ENCODE measurements at regions not wholly inside any gene's neighbourhood (a gene's known extent, or its start where the extent isn't known, plus 50 kb on each side); places are given as distances from the start of the nearest gene placed in this dataset.

DNA sequence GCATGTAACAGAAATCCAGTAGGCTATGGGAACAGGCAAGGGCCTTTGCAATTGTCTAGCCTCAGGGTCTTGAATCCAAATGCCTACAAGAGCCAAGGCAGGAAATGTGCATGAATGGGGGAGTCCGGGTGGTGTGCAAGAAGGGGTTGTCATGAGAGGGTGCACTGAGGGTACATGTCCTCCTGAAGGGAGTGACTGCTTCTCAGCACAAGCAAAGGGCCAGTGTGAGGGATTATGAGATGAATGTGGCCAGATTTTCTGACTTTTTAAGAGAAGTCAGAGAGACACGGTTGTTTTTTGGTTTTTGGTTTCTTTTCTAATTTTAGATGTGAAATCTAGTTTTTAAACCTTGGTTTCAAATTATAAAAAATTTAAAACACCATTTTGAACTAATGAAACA lies 76.5 kb upstream of the LSM6 start:
- no peak for ATAC-seq
- Mint-ChIP-seq H3K27ac (no peak overlapping the region), H3K9me3 (no peaks in the 10 kb centered on the region), H3K4me1 (no peaks in the 10 kb centered on the region), H3K36me3 (ENCODE audit: low read depth) (no peaks in the 10 kb centered on the region), H3K27me3 (peaks cover 5% of the 10 kb centered on the region), H3K4me3 (no peak overlapping the region)
- DNase-seq, result no peak

- Mint-ChIP-seq H3K27ac (no peak overlapping the region), H3K27me3 (peaks cover 5% of the 10 kb centered on the region), H3K4me3 (no peak overlapping the region), H3K9me3 (no peaks in the 10 kb centered on the region), H3K36me3 (ENCODE audit: low read depth) (no peaks in the 10 kb centered on the region), H3K4me1 (no peaks in the 10 kb centered on the region)
- DNase-seq (no peak), ATAC-seq (no peak)
These were observed 77.1 kb upstream of the LSM6 start for GRCh38 chr4:146098397-146098796.

- H3K36me3 Mint-ChIP-seq (ENCODE audit: low read depth), result no peaks in the 10 kb centered on the region
- no peak overlapping the region for H3K27ac Mint-ChIP-seq
- ATAC-seq, result no peak
These were observed 79.1 kb upstream of the LSM6 start for GRCh38 chr4:146096371-146096770.

DNA sequence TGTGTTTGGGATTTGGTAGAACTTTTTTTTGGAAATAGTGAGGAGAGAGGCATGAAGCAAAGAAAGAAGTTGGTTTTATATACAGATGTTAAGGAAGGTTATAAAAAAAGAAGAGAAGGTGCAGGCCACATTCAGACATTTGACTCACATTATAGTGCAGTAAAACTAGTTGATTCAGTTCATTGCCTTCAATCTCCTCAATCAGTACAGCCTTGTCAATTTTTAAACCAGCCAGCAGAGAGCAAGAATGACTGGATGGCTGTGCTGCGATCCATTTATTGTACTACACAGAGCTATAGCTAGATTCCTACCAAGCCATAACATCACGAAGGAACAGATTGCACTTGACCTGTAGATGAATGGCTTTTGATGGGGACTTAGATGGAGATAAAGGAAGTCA lies 79.7 kb upstream of the LSM6 start:
- DNase-seq, result no peak
- no peaks in the 10 kb centered on the region for H3K4me1 Mint-ChIP-seq
- H3K9me3 Mint-ChIP-seq, result no peaks in the 10 kb centered on the region
- H3K4me3 Mint-ChIP-seq, result no peak overlapping the region
- ATAC-seq, result no peak
- no peak overlapping the region for H3K27ac Mint-ChIP-seq
- H3K36me3 Mint-ChIP-seq (ENCODE audit: low read depth), result no peaks in the 10 kb centered on the region
- H3K27me3 Mint-ChIP-seq, result peaks cover 2% of the 10 kb centered on the region

More at GRCh38 chr4:146096371-146096770, 79.1 kb upstream of the LSM6 start:
- Mint-ChIP-seq H3K27me3 (peaks cover 5% of the 10 kb centered on the region), H3K4me3 (no peak overlapping the region), H3K9me3 (no peaks in the 10 kb centered on the region), H3K4me1 (no peaks in the 10 kb centered on the region)
- DNase-seq, result no peak

- ATAC-seq (no peak), DNase-seq (peak; percentile 34)
These were observed 80.3 kb upstream of the LSM6 start for GRCh38 chr4:146095091-146095690.

GRCh38 chr4:146088690-146089089 lies 86.8 kb upstream of the LSM6 start:
- H3K27me3 Mint-ChIP-seq, result peaks cover 3% of the 10 kb centered on the region
- H3K4me1 Mint-ChIP-seq, result no peaks in the 10 kb centered on the region
- DNase-seq (no peak), ATAC-seq (no peak)
- no peaks in the 10 kb centered on the region for H3K9me3 Mint-ChIP-seq
- no peak overlapping the region for H3K4me3 Mint-ChIP-seq
- no peaks in the 10 kb centered on the region for H3K36me3 Mint-ChIP-seq (ENCODE audit: low read depth)
- H3K27ac Mint-ChIP-seq, result no peak overlapping the region

More at GRCh38 chr4:146095091-146095690, 80.3 kb upstream of the LSM6 start:
- no peaks in the 10 kb centered on the region for H3K27me3 Mint-ChIP-seq
- H3K36me3 Mint-ChIP-seq (ENCODE audit: low read depth), result no peaks in the 10 kb centered on the region
- no peaks in the 10 kb centered on the region for H3K4me1 Mint-ChIP-seq
- no peaks in the 10 kb centered on the region for H3K9me3 Mint-ChIP-seq
- no peak overlapping the region for H3K27ac Mint-ChIP-seq
- no peak overlapping the region for H3K4me3 Mint-ChIP-seq

- Mint-ChIP-seq H3K27me3 (peaks cover 3% of the 10 kb centered on the region), H3K9me3 (no peaks in the 10 kb centered on the region), H3K4me3 (no peak overlapping the region), H3K4me1 (no peaks in the 10 kb centered on the region), H3K36me3 (ENCODE audit: low read depth) (no peaks in the 10 kb centered on the region), H3K27ac (no peak overlapping the region)
- no peak for ATAC-seq
- no peak for DNase-seq
These were observed 87.7 kb upstream of the LSM6 start for GRCh38 chr4:146087856-146088255.

- Mint-ChIP-seq H3K4me3 (no peak overlapping the region), H3K27ac (no peak overlapping the region), H3K4me1 (no peaks in the 10 kb centered on the region), H3K36me3 (ENCODE audit: low read depth) (no peaks in the 10 kb centered on the region), H3K27me3 (peaks cover 14% of the 10 kb centered on the region), H3K9me3 (no peaks in the 10 kb centered on the region)
- no peak for DNase-seq
- no peak for ATAC-seq
These were observed 99.4 kb upstream of the LSM6 start for GRCh38 chr4:146076081-146076480.

DNA sequence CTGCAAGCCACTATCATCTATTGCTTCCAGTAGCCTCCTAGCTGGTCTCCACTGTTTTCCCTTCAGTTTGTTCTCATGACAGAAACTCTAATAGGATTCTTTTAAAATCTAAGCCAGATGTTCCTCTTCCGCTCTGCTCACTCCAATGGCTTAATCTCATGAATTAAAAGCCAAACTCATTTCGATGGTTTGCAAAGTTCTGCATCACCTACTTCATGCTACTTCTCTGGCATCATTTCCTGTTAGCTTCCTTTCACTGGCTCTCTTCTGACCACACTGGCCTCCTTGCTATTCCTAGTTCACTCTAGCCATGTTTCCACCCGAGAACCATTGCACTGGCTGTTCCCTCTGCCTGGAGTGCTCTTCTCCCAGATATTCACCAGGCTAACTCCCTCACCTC lies 102.0 kb upstream of the LSM6 start:
- H3K36me3 Mint-ChIP-seq (ENCODE audit: low read depth), result no peaks in the 10 kb centered on the region
- no peak for DNase-seq
- H3K4me1 Mint-ChIP-seq, result no peaks in the 10 kb centered on the region
- H3K9me3 Mint-ChIP-seq, result no peaks in the 10 kb centered on the region
- H3K27ac Mint-ChIP-seq, result no peak overlapping the region
- H3K4me3 Mint-ChIP-seq, result no peak overlapping the region
- H3K27me3 Mint-ChIP-seq, result peaks cover 16% of the 10 kb centered on the region
- ATAC-seq, result no peak

DNA sequence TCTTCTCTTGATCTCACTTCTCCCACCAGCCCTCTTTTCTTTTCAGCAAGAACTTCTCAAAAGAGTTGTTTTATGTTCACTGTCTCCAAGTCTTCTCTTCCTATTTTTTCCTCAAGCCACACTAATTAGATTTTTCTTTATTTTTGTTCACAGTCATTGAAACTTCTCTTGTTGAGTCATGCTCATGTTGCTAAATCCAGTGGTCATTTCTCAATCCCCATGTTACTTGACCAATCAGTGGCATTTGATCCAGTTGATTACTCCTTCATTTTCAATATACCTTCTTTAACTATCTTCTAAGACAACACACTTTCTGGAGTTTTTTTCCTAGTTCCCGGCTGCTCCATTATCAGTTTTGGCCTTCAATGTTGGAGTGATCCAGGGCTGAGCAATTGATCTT lies 103.1 kb upstream of the LSM6 start:
- Mint-ChIP-seq H3K36me3 (ENCODE audit: low read depth) (no peaks in the 10 kb centered on the region), H3K9me3 (no peaks in the 10 kb centered on the region), H3K27ac (no peak overlapping the region), H3K4me3 (no peak overlapping the region), H3K4me1 (no peaks in the 10 kb centered on the region), H3K27me3 (peaks cover 22% of the 10 kb centered on the region)
- DNase-seq (no peak), ATAC-seq (no peak)

DNA sequence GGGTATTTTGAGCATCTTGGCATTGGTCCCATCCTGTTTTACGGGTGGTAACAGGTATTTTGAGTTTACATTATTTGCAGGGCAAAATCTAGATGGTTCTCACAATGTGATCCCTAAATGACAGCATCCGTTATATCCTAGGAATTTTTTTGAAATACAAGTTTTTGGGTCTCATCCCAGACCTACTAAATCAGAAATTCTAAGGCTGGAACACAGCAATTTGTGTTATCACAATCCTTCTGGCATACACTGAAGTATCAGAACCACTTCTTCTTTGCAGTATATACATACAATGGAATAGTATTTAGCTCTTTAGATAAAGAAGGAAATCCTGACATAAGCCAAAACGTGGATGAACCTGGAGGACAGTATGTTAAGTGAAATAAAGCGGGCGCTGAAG lies 104.1 kb upstream of the LSM6 start:
- DNase-seq (no peak), ATAC-seq (no peak)
- Mint-ChIP-seq H3K27me3 (peaks cover 19% of the 10 kb centered on the region), H3K4me1 (no peaks in the 10 kb centered on the region), H3K4me3 (no peak overlapping the region), H3K27ac (no peak overlapping the region), H3K9me3 (no peaks in the 10 kb centered on the region), H3K36me3 (ENCODE audit: low read depth) (no peaks in the 10 kb centered on the region)

- no peak for DNase-seq
- Mint-ChIP-seq H3K27ac (no peak overlapping the region), H3K4me3 (no peak overlapping the region), H3K4me1 (peaks cover 8% of the 10 kb centered on the region), H3K27me3 (peaks cover 22% of the 10 kb centered on the region), H3K9me3 (no peaks in the 10 kb centered on the region), H3K36me3 (ENCODE audit: low read depth) (no peaks in the 10 kb centered on the region)
- no peak for ATAC-seq
These were observed 112.4 kb upstream of the LSM6 start for GRCh38 chr4:146063143-146063542.

DNA sequence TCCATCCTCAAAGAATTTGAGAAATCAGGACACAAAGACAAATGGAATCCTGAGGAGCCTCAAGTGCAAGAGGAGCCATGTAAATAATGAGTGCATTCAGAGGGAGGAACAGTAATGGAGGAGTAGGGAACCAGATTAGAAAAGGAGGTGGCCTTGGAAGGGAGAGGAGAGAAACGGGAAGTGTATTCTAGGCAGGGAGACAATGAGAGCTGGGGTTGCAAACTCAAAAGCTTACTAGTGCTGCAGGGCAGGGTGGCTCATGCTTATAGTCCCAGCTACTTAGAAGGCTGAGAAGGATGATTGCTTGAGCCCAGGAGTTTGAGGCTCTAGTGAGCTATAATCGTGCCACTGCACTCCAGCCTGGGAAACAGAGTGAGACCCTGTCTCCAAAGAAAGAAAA lies 113.2 kb upstream of the LSM6 start:
- DNase-seq (no peak), ATAC-seq (no peak)
- no peaks in the 10 kb centered on the region for H3K9me3 Mint-ChIP-seq
- no peak overlapping the region for H3K4me3 Mint-ChIP-seq
- peaks cover 17% of the 10 kb centered on the region for H3K27me3 Mint-ChIP-seq
- no peak overlapping the region for H3K27ac Mint-ChIP-seq
- no peaks in the 10 kb centered on the region for H3K36me3 Mint-ChIP-seq (ENCODE audit: low read depth)
- H3K4me1 Mint-ChIP-seq, result peaks cover 8% of the 10 kb centered on the region

- Mint-ChIP-seq H3K27me3 (peaks cover 17% of the 10 kb centered on the region), H3K9me3 (no peaks in the 10 kb centered on the region), H3K4me3 (no peak overlapping the region), H3K4me1 (peaks cover 8% of the 10 kb centered on the region), H3K36me3 (ENCODE audit: low read depth) (no peaks in the 10 kb centered on the region), H3K27ac (no peak overlapping the region)
- ATAC-seq (no peak), DNase-seq (no peak)
These were observed 113.7 kb upstream of the LSM6 start for GRCh38 chr4:146061610-146062334.

- peaks cover 8% of the 10 kb centered on the region for H3K4me1 Mint-ChIP-seq
- ATAC-seq (peak; percentile 57), DNase-seq (peak; percentile 18)
- no peak overlapping the region for H3K4me3 Mint-ChIP-seq
- peaks cover 17% of the 10 kb centered on the region for H3K27me3 Mint-ChIP-seq
- H3K27ac Mint-ChIP-seq, result no peak overlapping the region
- no peaks in the 10 kb centered on the region for H3K9me3 Mint-ChIP-seq
- H3K36me3 Mint-ChIP-seq (ENCODE audit: low read depth), result no peaks in the 10 kb centered on the region
These were observed 115.7 kb upstream of the LSM6 start for GRCh38 chr4:146059865-146060264.

Measured in activated naive CD8-positive, alpha-beta T cell treated with anti-CD3 and anti-CD28 coated beads, Interleukin-2, amount 50 U/mL, for 24 hours (primary cell).